H9 (cell line): ENCODE measurements at regions not wholly inside any gene's neighbourhood (a gene's known extent, or its start where the extent isn't known, plus 50 kb on each side); places are given as distances from the start of the nearest gene placed in this dataset.

ENCODE experiments used
- DNase-seq: peaks from one replicate; pipeline ENCODE4 v3.0.0-alpha.2; 2017
- H2AFZ ChIP-seq: one replicate; pipeline ENCODE4 v1.6.1; 2013; ENCODE audit warnings: mild to moderate bottlenecking, low read length, control low read depth, moderate library complexity
- H2AK5ac ChIP-seq: 2 replicates; pipeline ENCODE4 v1.6.1; 2013; ENCODE audit warnings: low read length, control low read depth, mixed read lengths; ENCODE audit not compliant: insufficient read length
- H2BK120ac ChIP-seq: one replicate; pipeline ENCODE4 v1.6.1; 2013; ENCODE audit warnings: low read depth, mild to moderate bottlenecking, low read length, control low read depth, inconsistent platforms; ENCODE audit not compliant: poor library complexity, severe bottlenecking
- H2BK12ac ChIP-seq: 2 replicates; pipeline ENCODE4 v1.6.1; 2013; ENCODE audit warnings: low read length, control low read depth, mixed read lengths, low read depth; ENCODE audit not compliant: insufficient read length
- H2BK15ac ChIP-seq: 2 replicates; pipeline ENCODE4 v1.6.1; 2013; ENCODE audit warnings: low read depth, low read length, control low read depth
- H2BK20ac ChIP-seq: one replicate; pipeline ENCODE4 v1.6.1; 2013; ENCODE audit warnings: low read depth, mild to moderate bottlenecking, low read length, control low read depth, inconsistent platforms; ENCODE audit not compliant: poor library complexity, severe bottlenecking
- H2BK5ac ChIP-seq: 2 replicates; pipeline ENCODE4 v1.6.1; 2013; ENCODE audit warnings: low read length, control low read depth, mixed read lengths; ENCODE audit not compliant: insufficient read length
- H3K14ac ChIP-seq: 2 replicates; pipeline ENCODE4 v1.6.1; 2013; ENCODE audit warnings: low read length, control low read depth; ENCODE audit not compliant: insufficient read depth
- H3K18ac ChIP-seq: 2 replicates; pipeline ENCODE4 v1.6.1; 2013; ENCODE audit warnings: low read depth, mild to moderate bottlenecking, mixed read lengths, low read length, control low read depth; ENCODE audit not compliant: insufficient read length
- H3K23ac ChIP-seq: 2 replicates; pipeline ENCODE4 v1.6.1; 2013; ENCODE audit warnings: low read length, control low read depth, mixed read lengths, low read depth; ENCODE audit not compliant: insufficient read length
- H3K23me2 ChIP-seq: 2 replicates; pipeline ENCODE4 v1.6.1; 2013; ENCODE audit warnings: low read depth, mild to moderate bottlenecking, mixed read lengths, low read length, control low read depth; ENCODE audit not compliant: insufficient read length, poor library complexity, severe bottlenecking
- H3K27ac ChIP-seq: 2 replicates; pipeline ENCODE4 v1.5.1; 2013; ENCODE audit warnings: low read length, control low read depth, mixed read lengths, low read depth; ENCODE audit not compliant: insufficient read length
- H3K27me3 ChIP-seq: 2 replicates; pipeline ENCODE4 v1.6.1; 2013; ENCODE audit warnings: low read length, control low read depth, inconsistent platforms; ENCODE audit not compliant: insufficient read depth
- H3K4ac ChIP-seq: 2 replicates; pipeline ENCODE4 v1.6.1; 2013; ENCODE audit warnings: low read depth, mild to moderate bottlenecking, control low read depth, inconsistent platforms, low read length, moderate library complexity
- H3K4me1 ChIP-seq: 2 replicates; pipeline ENCODE4 v1.6.1; 2013; ENCODE audit warnings: low read length, control low read depth, inconsistent platforms; ENCODE audit not compliant: insufficient read depth
- H3K4me2 ChIP-seq: 2 replicates; pipeline ENCODE4 v1.6.1; 2013; ENCODE audit warnings: low read length, control low read depth, mixed read lengths; ENCODE audit not compliant: insufficient read length, insufficient read depth
- H3K56ac ChIP-seq: 2 replicates; pipeline ENCODE4 v1.6.1; 2013; ENCODE audit warnings: low read depth, mild to moderate bottlenecking, mixed read lengths, low read length, control low read depth; ENCODE audit not compliant: insufficient read length
- H3K79me1 ChIP-seq: 2 replicates; pipeline ENCODE4 v1.6.1; 2013; ENCODE audit warnings: low read depth, mild to moderate bottlenecking, moderate library complexity, low read length, control low read depth, inconsistent platforms; ENCODE audit not compliant: insufficient read depth, poor library complexity, severe bottlenecking
- H3K79me2 ChIP-seq: 2 replicates; pipeline ENCODE4 v1.6.1; 2013; ENCODE audit warnings: low read length, control low read depth, inconsistent platforms; ENCODE audit not compliant: insufficient read depth
- H3K9ac ChIP-seq: 2 replicates; pipeline ENCODE4 v1.6.1; 2013; ENCODE audit warnings: low read length, control low read depth, mixed read lengths; ENCODE audit not compliant: insufficient read length; ENCODE audit errors: extremely low read depth
- H3K9me3 ChIP-seq: one replicate; pipeline ENCODE4 v1.6.1; 2013; ENCODE audit warnings: low read depth, low read length, inconsistent platforms; ENCODE audit not compliant: control insufficient read depth
- H3T11ph ChIP-seq: one replicate; pipeline ENCODE4 v1.6.1; 2013; ENCODE audit warnings: mild to moderate bottlenecking, low read length, control low read depth, inconsistent platforms
- H4K20me1 ChIP-seq: one replicate; pipeline ENCODE4 v1.6.1; 2013; ENCODE audit not compliant: control insufficient read depth, insufficient read length, insufficient read depth
- H4K5ac ChIP-seq: 2 replicates; pipeline ENCODE4 v1.6.1; 2013; ENCODE audit warnings: low read depth, mild to moderate bottlenecking, mixed read lengths, low read length, control low read depth; ENCODE audit not compliant: insufficient read length
- H4K8ac ChIP-seq: replicated peaks from 2 replicates; pipeline ENCODE4 v1.6.1; 2013; ENCODE audit warnings: low read length, control low read depth, mixed read lengths, low read depth; ENCODE audit not compliant: insufficient read length
- H4K91ac ChIP-seq: 2 replicates; pipeline ENCODE4 v1.6.1; 2013; ENCODE audit warnings: low read depth, mild to moderate bottlenecking, moderate library complexity, mixed read lengths, low read length, control low read depth; ENCODE audit not compliant: insufficient read length
- H3K27ac Mint-ChIP-seq, 3 experiments: 2 replicates in 2 of 3; 3 replicates in 1 of 3; pipeline ENCODE4 v1.8.0; 2020 to 2021; ENCODE audit warnings: mixed read lengths in 3 of 3, mild to moderate bottlenecking in 1 of 3, moderate library complexity in 1 of 3
- H3K27me3 Mint-ChIP-seq: 2 replicates; pipeline ENCODE4 v1.8.0; 2021; ENCODE audit warnings: low read depth, mild to moderate bottlenecking, moderate library complexity, mixed read lengths
- H3K36me3 Mint-ChIP-seq, 3 experiments: 2 replicates in 2 of 3; 3 replicates in 1 of 3; pipeline ENCODE4 v1.8.0; 2020 to 2021; ENCODE audit warnings: low read depth in 3 of 3, mixed read lengths in 3 of 3; ENCODE audit not compliant: insufficient read depth in 1 of 3
- H3K4me1 Mint-ChIP-seq, 2 experiments: 2 replicates each; pipeline ENCODE4 v1.8.0; 2020; ENCODE audit warnings: mixed read lengths in 2 of 2
- H3K4me3 Mint-ChIP-seq, 2 experiments: 2 replicates in 1 of 2; 3 replicates in 1 of 2; pipeline ENCODE4 v1.8.0; 2020 to 2021; ENCODE audit warnings: mild to moderate bottlenecking in 2 of 2, mixed read lengths in 2 of 2, moderate library complexity in 1 of 2
- H3K9me3 Mint-ChIP-seq, 2 experiments: 2 replicates in 1 of 2; 3 replicates in 1 of 2; pipeline ENCODE4 v1.8.0; 2020; ENCODE audit warnings: mild to moderate bottlenecking in 2 of 2, mixed read lengths in 2 of 2, moderate library complexity in 1 of 2
- CTCF ChIP-seq: fragments of 200-600 bp; sonication (generic); conservative IDR thresholded peaks from 3 replicates; pipeline ENCODE4 v1.8.0; 2021; ENCODE audit warnings: antibody characterized with exemption, mild to moderate bottlenecking
- WGBS: extraction: QIAGEN DNeasy Blood & Tissue Kit; methylation state at CpG from one replicate; pipeline ENCODE4 v1.1.7; 2013; ENCODE audit warnings: missing lambda C conversion rate, low lambda C conversion rate, mixed read lengths; ENCODE audit not compliant: insufficient read length; ENCODE audit errors: extremely low coverage; 5-methylcytosine and 5-hydroxymethylcytosine counted together

GRCh38 chr10:9189448-9189847 is 1135.0 kb downstream of the GATA3 start:
- no peak overlapping the region for H2BK120ac ChIP-seq
- TF ChIP-seq CTCF, result no peak
- H3K27me3 ChIP-seq, result no peaks in the 10 kb centered on the region
- H2AK5ac ChIP-seq, result no peak overlapping the region
- no peaks in the 10 kb centered on the region for H3K4me1 Mint-ChIP-seq
- no peaks in the 10 kb centered on the region for H3K36me3 Mint-ChIP-seq
- no peak overlapping the region for H3K14ac ChIP-seq
- H4K20me1 ChIP-seq, result no peaks in the 10 kb centered on the region
- no CpG with 5 or more reads among the region's 2 CpGs for WGBS
- no peak overlapping the region for H3K56ac ChIP-seq
- H4K8ac ChIP-seq, result no peak overlapping the region
- no peak overlapping the region for H2BK20ac ChIP-seq
- no peaks in the 10 kb centered on the region for H3K79me2 ChIP-seq
- H2BK15ac ChIP-seq, result no peak overlapping the region
- H3K4me2 ChIP-seq, result no peak overlapping the region
- no peak overlapping the region for H3K27ac ChIP-seq
- H3K23ac ChIP-seq, result no peak overlapping the region
- H3K9ac ChIP-seq, result no peak overlapping the region
- no peaks in the 10 kb centered on the region for H3K4me1 ChIP-seq
- no peaks in the 10 kb centered on the region for H3K79me1 ChIP-seq
- no peaks in the 10 kb centered on the region for H3K23me2 ChIP-seq
- no peak overlapping the region for H3K4me3 Mint-ChIP-seq
- DNase-seq, result no peak
- 0 out of 2 replicates have a peak, but pooled peaks cover 4% of the 10 kb centered on the region for H3K27me3 Mint-ChIP-seq
- H3K9me3 Mint-ChIP-seq, result no peaks in the 10 kb centered on the region
- H3K18ac ChIP-seq, result no peak overlapping the region
- no peak overlapping the region for H3K27ac Mint-ChIP-seq
- H3T11ph ChIP-seq, result no peak overlapping the region
- no peak overlapping the region for H2BK12ac ChIP-seq
- no peak overlapping the region for H2BK5ac ChIP-seq
- H2AFZ ChIP-seq, result no peak overlapping the region
- H3K9me3 ChIP-seq, result no peaks in the 10 kb centered on the region
- no peak overlapping the region for H4K5ac ChIP-seq
- no peak overlapping the region for H4K91ac ChIP-seq
- no peak overlapping the region for H3K4ac ChIP-seq
